HAP-1 (cell line): ENCODE measurements at regions not wholly inside any gene's neighbourhood (a gene's known extent, or its start where the extent isn't known, plus 50 kb on each side); places are given as distances from the start of the nearest gene placed in this dataset.

Experiments used
- DNase-seq, 2 experiments: peaks; one replicate each; pipeline ENCODE4 v3.0.0-alpha.2; 2016 to 2020; ENCODE audit warnings: low spot score in 2 of 2
- H3K27me3 ChIP-seq: fragments of 250-450 bp; sonication (Bioruptor Pico); 2 replicates; pipeline ENCODE4 v1.5.1; 2020; ENCODE audit warnings: low read depth, mild to moderate bottlenecking, moderate library complexity
- H3K36me3 ChIP-seq: fragments of 250-450 bp; sonication (Bioruptor Pico); replicated peaks from 2 replicates; pipeline ENCODE4 v1.5.1; 2020; ENCODE audit warnings: mild to moderate bottlenecking
- H3K4me1 ChIP-seq: fragments of 250-450 bp; sonication (Bioruptor Pico); 2 replicates; pipeline ENCODE4 v1.5.1; 2020; ENCODE audit warnings: mild to moderate bottlenecking
- H3K4me3 ChIP-seq: fragments of 250-450 bp; sonication (Bioruptor Pico); 2 replicates; pipeline ENCODE4 v1.5.1; 2020; ENCODE audit warnings: mild to moderate bottlenecking, moderate library complexity
- H3K9me3 ChIP-seq: fragments of 250-450 bp; sonication (Bioruptor Pico); 2 replicates; pipeline ENCODE4 v1.5.1; 2020; ENCODE audit warnings: mild to moderate bottlenecking, moderate library complexity
- in situ Hi-C: fragments of 300-500 bp; cut with MboI; formaldehyde crosslinking; loops from 3 replicates; pipeline ENCODE4 v1.14.3; 2020; ENCODE audit warnings: low sequenced_read_pairs, inconsistent platforms, mixed read lengths

GRCh38 chr7:115522174-115522573, 508.4 kb downstream of the TFEC start:
- no peaks in the 10 kb centered on the region for H3K27me3 ChIP-seq
- in situ Hi-C loops: no loop called here
- DNase-seq: no peak

DNA sequence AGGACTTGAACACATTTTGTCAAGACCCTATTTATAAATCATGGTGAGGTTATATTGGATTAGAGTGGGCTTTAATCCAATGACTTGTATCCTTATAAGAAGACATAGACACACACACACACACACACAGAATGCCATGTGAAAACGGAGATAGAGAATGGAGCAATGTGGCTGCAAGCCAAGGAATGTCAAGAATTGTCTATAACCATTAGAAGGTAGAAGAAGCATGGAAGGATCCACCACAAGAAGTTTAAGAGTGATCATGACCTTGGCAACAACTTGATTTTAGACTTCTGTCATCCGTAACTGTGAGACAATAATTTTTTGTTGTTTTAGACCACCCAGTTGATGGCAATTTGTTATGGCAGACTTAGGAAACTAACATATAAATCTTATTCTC, 514.2 kb downstream of the TFEC start:
- Histone ChIP-seq H3K4me3 (no peak overlapping the region), H3K4me1 (no peaks in the 10 kb centered on the region), H3K27me3 (no peaks in the 10 kb centered on the region), H3K9me3 (no peaks in the 10 kb centered on the region), H3K36me3 (no peaks in the 10 kb centered on the region)
- DNase-seq: no peak
- in situ Hi-C loops: no loop called here

More at GRCh38 chr7:115522174-115522573, 508.4 kb downstream of the TFEC start:
- H3K36me3 ChIP-seq: no peaks in the 10 kb centered on the region
- no peaks in the 10 kb centered on the region for H3K9me3 ChIP-seq
- H3K4me1 ChIP-seq: no peaks in the 10 kb centered on the region
- no peak overlapping the region for H3K4me3 ChIP-seq

DNA sequence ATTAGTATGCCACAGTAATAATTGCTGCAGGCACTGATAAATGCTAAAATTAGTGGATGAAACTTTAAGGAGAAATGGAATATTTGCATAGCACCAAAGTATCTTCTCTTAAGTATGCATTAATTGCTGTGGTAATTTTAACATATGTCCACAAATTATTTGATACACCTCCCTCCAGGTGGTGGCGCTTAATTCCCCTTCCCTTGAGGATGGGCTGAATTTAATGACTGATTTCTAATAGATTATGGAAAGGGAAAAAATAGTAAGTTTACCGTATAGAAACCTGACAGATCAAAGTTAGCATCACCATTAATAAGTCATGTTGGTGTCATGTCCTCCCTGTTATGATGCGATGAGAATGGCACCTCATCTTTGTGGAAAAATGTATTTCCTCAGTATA, 519.2 kb downstream of the TFEC start:
- Histone ChIP-seq H3K4me1 (no peaks in the 10 kb centered on the region), H3K36me3 (no peaks in the 10 kb centered on the region), H3K9me3 (no peaks in the 10 kb centered on the region), H3K27me3 (no peaks in the 10 kb centered on the region), H3K4me3 (no peak overlapping the region)
- in situ Hi-C loops: no loop called here
- DNase-seq: no peak

DNA sequence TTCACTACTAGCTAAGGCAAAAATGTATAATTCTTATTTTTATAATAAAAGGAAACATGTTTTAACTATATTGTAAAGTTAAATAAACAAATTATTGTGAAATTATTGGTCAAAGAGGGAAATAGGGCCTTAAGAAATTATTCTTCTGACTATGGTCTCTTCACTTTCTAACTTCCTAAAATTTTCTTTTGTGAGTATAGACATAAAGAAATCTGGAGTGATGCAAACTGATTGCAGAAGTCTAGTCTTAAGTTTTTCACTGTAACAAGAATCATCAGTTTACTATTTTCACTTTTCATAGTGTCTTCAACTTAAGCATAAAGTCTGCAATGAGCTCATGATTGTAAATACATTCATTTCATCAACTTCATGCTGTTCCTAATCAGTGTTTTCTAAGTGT, 525.4 kb downstream of the TFEC start:
- H3K4me1 ChIP-seq: no peaks in the 10 kb centered on the region
- DNase-seq: no peak
- no peaks in the 10 kb centered on the region for H3K27me3 ChIP-seq
- H3K36me3 ChIP-seq: no peaks in the 10 kb centered on the region
- H3K9me3 ChIP-seq: no peaks in the 10 kb centered on the region
- no peak overlapping the region for H3K4me3 ChIP-seq
- in situ Hi-C loops: no loop called here

DNA sequence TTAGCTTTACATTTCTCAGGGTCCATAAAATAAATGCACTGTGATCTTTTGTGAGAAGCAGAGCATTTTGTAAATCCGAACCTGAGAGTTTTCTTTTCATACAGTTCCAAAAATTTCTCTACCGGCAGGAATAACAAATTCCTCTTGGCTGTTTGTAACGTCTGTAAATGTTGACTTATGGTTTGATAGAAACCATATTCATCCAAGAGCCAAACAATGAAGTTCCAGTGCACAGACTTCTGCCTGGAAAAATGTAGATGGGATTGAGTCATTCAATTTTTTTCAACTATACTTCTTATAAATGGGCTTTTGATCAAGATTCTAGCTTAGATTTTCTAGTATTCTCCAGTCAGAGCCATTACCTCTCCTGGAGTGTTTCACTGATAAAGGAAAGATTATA, 530.6 kb downstream of the TFEC start:
- H3K4me1 ChIP-seq: no peaks in the 10 kb centered on the region
- no peak for DNase-seq
- in situ Hi-C loops: no loop called here
- no peaks in the 10 kb centered on the region for H3K9me3 ChIP-seq
- no peaks in the 10 kb centered on the region for H3K36me3 ChIP-seq
- H3K27me3 ChIP-seq: no peaks in the 10 kb centered on the region
- H3K4me3 ChIP-seq: no peak overlapping the region

DNA sequence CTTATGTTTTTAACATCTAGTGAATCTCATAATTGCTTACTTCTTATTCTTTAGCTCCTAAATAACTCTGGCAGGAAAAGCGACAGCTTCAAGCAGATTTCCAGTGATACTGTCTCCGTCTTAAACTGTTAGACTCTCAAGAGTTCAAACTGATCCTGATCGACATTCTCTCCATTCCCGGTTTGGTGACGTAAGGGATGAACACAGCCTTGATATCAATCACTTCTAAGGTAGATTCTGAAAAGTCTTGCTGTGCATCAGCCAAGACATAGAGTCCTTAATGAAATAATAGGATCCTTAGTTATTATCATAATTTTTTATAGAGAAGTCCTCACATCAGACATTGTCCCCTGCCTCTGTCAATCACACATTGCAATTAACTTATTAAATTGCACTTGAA, 534.6 kb downstream of the TFEC start:
- Histone ChIP-seq H3K4me3 (no peak overlapping the region), H3K27me3 (no peaks in the 10 kb centered on the region), H3K9me3 (no peaks in the 10 kb centered on the region), H3K36me3 (no peaks in the 10 kb centered on the region), H3K4me1 (no peaks in the 10 kb centered on the region)
- in situ Hi-C loops: no loop called here
- no peak for DNase-seq

DNA sequence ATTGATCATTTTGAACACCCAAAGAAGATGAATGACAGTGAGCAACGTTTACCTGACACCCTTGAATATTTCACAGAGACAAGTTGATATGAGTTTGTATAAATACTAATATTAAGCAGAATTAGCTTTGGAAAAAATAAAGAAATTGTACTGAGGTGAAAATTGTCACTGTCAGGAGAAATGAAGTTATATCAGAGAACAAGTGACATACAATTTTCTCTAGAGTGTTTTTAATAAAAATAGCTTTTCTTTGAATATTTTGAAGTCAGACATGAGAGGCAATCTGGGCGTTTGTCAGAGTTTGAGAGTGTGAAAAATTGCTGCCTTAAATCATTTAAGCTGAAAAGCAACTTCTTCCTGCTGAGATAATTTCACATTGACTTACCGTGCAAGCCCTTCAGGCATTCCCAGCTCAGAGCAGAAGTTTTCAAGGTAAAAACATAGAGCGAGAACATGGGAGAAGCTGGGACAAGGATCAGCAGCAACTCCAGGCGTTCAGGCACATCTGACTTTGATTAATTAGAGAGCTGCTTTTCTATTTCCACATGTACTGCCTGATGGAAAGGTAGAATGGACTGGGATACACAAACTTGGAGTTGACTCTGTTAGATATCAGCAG, 535.9 kb downstream of the TFEC start:
- no peak overlapping the region for H3K4me3 ChIP-seq
- no peaks in the 10 kb centered on the region for H3K4me1 ChIP-seq
- no peaks in the 10 kb centered on the region for H3K27me3 ChIP-seq
- no peak for DNase-seq
- H3K36me3 ChIP-seq: no peaks in the 10 kb centered on the region
- in situ Hi-C loops: no loop called here
- H3K9me3 ChIP-seq: no peaks in the 10 kb centered on the region

DNA sequence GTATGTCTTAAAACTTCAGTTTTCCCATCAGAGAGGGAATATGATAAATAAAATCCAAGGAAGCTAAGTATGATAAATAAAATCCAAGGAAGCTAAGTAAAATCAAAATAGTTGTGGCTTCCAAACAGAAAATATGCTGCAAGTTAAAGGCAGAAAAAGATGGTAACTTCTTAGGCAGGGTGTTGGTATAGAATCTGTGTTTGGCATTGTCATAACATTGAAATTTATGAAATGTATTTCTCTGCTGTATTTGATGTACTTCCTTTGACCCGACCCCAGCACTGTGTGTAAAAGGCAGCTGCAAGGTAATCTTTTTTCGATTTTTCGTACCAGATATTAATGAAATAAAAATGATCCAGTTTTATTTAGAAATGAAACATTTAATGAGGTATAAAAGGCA, 537.2 kb downstream of the TFEC start:
- Histone ChIP-seq H3K4me3 (no peak overlapping the region), H3K36me3 (no peaks in the 10 kb centered on the region), H3K4me1 (no peaks in the 10 kb centered on the region), H3K27me3 (no peaks in the 10 kb centered on the region), H3K9me3 (no peaks in the 10 kb centered on the region)
- DNase-seq: no peak
- in situ Hi-C loops: no loop called here

GRCh38 chr7:115491744-115492380, 538.7 kb downstream of the TFEC start:
- in situ Hi-C loops: no loop called here
- Histone ChIP-seq H3K36me3 (no peaks in the 10 kb centered on the region), H3K4me3 (no peak overlapping the region), H3K9me3 (no peaks in the 10 kb centered on the region), H3K27me3 (no peaks in the 10 kb centered on the region), H3K4me1 (no peaks in the 10 kb centered on the region)
- no peak for DNase-seq

DNA sequence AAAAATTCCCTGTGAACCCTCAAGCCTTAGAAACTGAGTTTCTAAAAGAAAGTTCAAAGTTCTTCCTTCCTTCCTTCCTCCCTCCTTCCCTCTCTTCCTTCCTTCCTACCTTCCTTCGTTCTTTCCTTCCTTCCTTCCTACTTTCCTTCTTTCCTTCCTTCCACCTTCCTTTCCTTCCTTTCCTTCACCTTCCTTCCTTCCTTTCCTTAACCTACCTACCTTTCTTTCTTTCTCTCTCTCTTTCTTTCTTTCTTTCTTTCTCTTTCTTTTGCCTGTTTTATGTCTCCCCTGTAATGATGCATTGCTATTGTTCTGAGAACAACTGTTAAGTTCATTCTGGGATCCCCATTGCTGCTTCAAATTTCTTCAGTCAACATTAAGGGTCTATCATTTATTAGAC, 551.1 kb downstream of the TFEC start:
- Histone ChIP-seq H3K27me3 (no peaks in the 10 kb centered on the region; the same call in 1 of the 2 replicates), H3K36me3 (no peaks in the 10 kb centered on the region), H3K4me1 (no peaks in the 10 kb centered on the region), H3K4me3 (no peak overlapping the region), H3K9me3 (no peaks in the 10 kb centered on the region)
- DNase-seq: no peak
- in situ Hi-C loops: no loop called here

DNA sequence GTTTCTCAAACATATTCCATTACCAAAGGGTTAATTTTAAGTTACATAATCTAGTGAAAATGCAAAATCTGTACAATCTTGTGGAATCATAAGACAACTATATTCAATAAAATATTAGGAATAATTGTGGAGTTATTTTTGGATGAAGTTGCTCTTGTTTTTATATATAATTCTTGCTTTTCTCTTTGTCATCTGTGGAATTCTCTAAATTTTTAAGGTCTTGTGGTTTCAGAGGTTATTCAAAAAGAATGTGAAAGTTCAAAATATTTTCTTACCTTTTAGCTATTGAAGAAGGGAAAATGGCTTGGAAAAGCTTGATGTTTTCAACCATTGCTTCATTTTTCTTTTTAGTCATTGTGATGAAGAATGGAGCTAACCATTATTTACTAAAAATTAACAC, 552.1 kb downstream of the TFEC start:
- no peaks in the 10 kb centered on the region; the same call in 1 of the 2 replicates for H3K27me3 ChIP-seq
- H3K36me3 ChIP-seq: no peaks in the 10 kb centered on the region
- in situ Hi-C loops: no loop called here
- no peaks in the 10 kb centered on the region for H3K9me3 ChIP-seq
- H3K4me1 ChIP-seq: no peaks in the 10 kb centered on the region
- DNase-seq: no peak
- H3K4me3 ChIP-seq: no peak overlapping the region

DNA sequence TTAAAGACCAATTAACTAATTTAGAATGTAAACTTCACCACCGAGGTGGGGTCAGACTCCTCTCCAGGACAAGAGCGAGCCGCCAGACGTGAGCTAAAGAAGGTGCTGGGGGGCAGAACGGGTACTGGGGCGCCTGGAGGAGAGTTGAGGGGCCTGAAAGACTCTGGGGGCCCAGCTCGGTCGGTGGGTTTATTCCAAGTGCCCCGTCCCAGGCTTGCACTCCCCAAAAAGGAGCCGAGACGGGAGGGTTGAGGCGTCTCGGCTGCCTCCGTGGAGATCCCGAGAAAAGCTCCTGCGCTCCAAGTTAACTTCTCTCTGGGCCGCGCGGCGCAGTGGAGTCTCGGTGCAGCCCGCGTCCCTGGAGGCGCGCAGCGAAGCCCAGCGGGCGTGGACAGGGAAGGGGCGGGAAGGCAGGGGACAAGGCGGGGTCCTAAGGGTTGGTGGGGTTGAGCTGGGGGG, 553.3 kb downstream of the TFEC start:
- no peaks in the 10 kb centered on the region for H3K9me3 ChIP-seq
- DNase-seq: no peak
- no peak overlapping the region for H3K4me3 ChIP-seq
- H3K4me1 ChIP-seq: no peaks in the 10 kb centered on the region
- in situ Hi-C loops: no loop called here
- no peaks in the 10 kb centered on the region for H3K36me3 ChIP-seq
- no peaks in the 10 kb centered on the region; the same call in 1 of the 2 replicates for H3K27me3 ChIP-seq

DNA sequence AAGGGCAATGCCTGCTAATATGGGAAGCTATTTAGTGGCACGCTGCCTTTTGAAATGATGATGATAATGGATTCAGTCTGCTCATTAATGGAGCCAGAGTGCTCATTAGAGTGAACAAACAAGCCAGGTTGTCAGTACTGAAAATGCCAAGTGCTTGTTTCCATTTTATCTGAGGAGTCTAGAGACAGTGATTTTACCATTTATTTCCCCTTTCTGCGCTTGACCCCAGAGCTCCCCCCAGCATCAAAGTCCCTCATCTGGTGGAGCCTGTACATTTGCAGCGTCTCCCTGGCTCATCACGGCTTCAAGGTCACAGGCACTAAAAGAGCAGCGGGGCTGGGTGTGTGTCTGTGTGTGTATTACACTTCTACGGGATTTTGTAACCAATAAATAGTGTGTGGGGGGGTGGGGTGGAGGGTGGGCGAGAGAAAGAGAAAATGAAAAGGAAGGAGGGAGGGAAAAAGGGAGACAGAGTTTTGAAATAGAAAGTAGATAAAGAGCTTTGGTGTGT, 553.8 kb downstream of the TFEC start:
- Histone ChIP-seq H3K4me1 (no peaks in the 10 kb centered on the region), H3K27me3 (no peaks in the 10 kb centered on the region; the same call in 1 of the 2 replicates), H3K4me3 (no peak overlapping the region), H3K9me3 (no peaks in the 10 kb centered on the region), H3K36me3 (no peaks in the 10 kb centered on the region)
- in situ Hi-C loops: no loop called here
- no peak for DNase-seq

DNA sequence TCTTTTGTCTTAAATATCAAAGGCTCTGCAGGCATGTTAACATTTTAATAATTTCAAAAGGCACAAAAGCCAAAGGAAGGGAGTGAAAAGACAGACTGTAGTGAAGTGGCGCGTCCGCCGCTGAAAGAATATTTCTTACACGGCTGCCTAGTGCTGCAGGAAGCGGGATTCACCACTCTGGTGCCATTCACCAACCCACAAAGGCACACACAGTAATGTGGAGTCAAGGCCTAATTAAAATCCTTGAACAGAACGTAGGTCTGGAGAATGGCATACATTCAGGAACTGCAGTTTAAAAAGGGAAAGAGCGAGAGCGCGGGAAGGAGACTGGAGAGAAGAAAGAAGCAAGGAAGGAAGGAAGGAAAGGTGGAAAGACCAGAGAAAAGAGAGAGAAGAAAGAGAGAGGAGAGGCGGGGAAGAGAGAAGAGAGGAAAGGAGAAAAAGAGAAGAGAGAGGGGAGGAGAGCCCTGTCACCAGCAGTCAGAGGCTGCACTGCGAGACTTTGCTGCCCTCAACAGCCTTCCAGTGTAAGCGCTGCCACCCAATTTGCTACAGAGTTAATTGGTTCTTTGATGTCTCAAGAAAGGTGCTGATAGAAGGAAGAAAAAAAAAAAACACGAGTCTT, 554.0 kb downstream of the MDFIC start:
- H3K4me3 ChIP-seq: no peak overlapping the region
- in situ Hi-C loops: no loop called here
- DNase-seq: no peak
- H3K36me3 ChIP-seq: no peaks in the 10 kb centered on the region
- H3K4me1 ChIP-seq: no peaks in the 10 kb centered on the region
- no peaks in the 10 kb centered on the region for H3K9me3 ChIP-seq
- no peaks in the 10 kb centered on the region; the same call in 1 of the 2 replicates for H3K27me3 ChIP-seq
